ENCODE measurements at regions not wholly inside any gene's neighbourhood (a gene's known extent, or its start where the extent isn't known, plus 50 kb on each side); places are given as distances from the start of the nearest gene placed in this dataset.

GRCh38 chr7:145543242-145543641 is 573.4 kb upstream of the CNTNAP2 start:
- H3K9ac ChIP-seq (ENCODE audit: low read length): no peak overlapping the region
- no peak overlapping the region for H3K4me3 ChIP-seq (ENCODE audit: low read length)
- H3K36me3 ChIP-seq (ENCODE audit: insufficient read depth, low read length): no peaks in the 10 kb centered on the region
- no peak overlapping the region for H2AFZ ChIP-seq (ENCODE audit: low read depth, low read length)
- H3K79me2 ChIP-seq (replicated peaks; ENCODE audit: insufficient read depth, low read length): no peaks in the 10 kb centered on the region
- no peaks in the 10 kb centered on the region for H3K9me2 ChIP-seq (ENCODE audit: insufficient read depth, low read length)
- no peaks in the 10 kb centered on the region for H3K27me3 ChIP-seq (ENCODE audit: insufficient read depth, low read depth, low read length)
- H3K27ac ChIP-seq (ENCODE audit: low read length): no peak overlapping the region
- no peaks in the 10 kb centered on the region for H4K20me1 ChIP-seq (ENCODE audit: insufficient read depth)
- no peaks in the 10 kb centered on the region for H3F3A ChIP-seq (ENCODE audit: insufficient read depth, low read length, poor library complexity, severe bottlenecking)
- no peak for TF ChIP-seq EZH2 (IDR thresholded peaks at IDR 0.05; ENCODE audit: borderline replicate concordance, insufficient read depth, low read length, poor library complexity, severe bottlenecking)
- no peak for TF ChIP-seq REST (IDR thresholded peaks at IDR 0.05; ENCODE audit: borderline replicate concordance)
- no peak for TF ChIP-seq POLR2AphosphoS5 (IDR thresholded peaks at IDR 0.05)
- no peak for TF ChIP-seq RAD21 (conservative IDR thresholded peaks at IDR 0.05)
- TF ChIP-seq, protein P1, sequence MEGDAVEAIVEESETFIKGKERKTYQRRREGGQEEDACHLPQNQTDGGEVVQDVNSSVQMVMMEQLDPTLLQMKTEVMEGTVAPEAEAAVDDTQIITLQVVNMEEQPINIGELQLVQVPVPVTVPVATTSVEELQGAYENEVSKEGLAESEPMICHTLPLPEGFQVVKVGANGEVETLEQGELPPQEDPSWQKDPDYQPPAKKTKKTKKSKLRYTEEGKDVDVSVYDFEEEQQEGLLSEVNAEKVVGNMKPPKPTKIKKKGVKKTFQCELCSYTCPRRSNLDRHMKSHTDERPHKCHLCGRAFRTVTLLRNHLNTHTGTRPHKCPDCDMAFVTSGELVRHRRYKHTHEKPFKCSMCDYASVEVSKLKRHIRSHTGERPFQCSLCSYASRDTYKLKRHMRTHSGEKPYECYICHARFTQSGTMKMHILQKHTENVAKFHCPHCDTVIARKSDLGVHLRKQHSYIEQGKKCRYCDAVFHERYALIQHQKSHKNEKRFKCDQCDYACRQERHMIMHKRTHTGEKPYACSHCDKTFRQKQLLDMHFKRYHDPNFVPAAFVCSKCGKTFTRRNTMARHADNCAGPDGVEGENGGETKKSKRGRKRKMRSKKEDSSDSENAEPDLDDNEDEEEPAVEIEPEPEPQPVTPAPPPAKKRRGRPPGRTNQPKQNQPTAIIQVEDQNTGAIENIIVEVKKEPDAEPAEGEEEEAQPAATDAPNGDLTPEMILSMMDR (IDR thresholded peaks at IDR 0.05; ENCODE audit: poor library complexity, severe bottlenecking): no peak
- no peak for TF ChIP-seq EP300 (conservative IDR thresholded peaks at IDR 0.05; ENCODE audit: poor library complexity, severe bottlenecking)
- TF ChIP-seq SMC3 (conservative IDR thresholded peaks at IDR 0.05; ENCODE audit: poor library complexity): no peak
- no peak for TF ChIP-seq MXI1 (conservative IDR thresholded peaks at IDR 0.05; ENCODE audit: poor library complexity, severe bottlenecking)
- no peak for TF ChIP-seq TAF1 (IDR thresholded peaks at IDR 0.05; ENCODE audit: low read depth)
- H3K9me3 ChIP-seq (ENCODE audit: low read length): no peaks in the 10 kb centered on the region
- H3K4me2 ChIP-seq (ENCODE audit: low read length): no peak overlapping the region

DNA sequence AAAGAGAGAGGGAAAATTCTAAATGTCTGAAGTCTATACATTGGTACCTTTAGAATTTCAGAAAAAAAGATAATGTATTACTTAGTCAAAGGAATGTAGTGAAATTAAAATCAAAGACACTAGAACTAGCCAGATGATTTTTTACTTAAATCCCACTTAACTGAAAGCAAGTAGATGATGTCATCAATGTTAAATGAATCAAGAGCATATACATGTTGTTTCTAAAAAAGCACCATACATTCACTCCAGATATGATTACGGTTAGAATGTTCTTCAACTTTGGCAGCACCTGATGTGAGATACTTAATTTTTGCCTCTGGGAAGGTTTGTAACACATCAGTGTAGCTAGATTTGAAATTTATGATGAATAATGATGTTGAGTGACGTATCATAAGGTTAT is 576.7 kb upstream of the CNTNAP2 start:
- H3K27me3 ChIP-seq (ENCODE audit: insufficient read depth, low read depth, low read length): no peaks in the 10 kb centered on the region
- H3K9ac ChIP-seq (ENCODE audit: low read length): no peak overlapping the region
- no peak overlapping the region for H3K27ac ChIP-seq (ENCODE audit: low read length)
- no peaks in the 10 kb centered on the region for H3K36me3 ChIP-seq (ENCODE audit: insufficient read depth, low read length)
- H3F3A ChIP-seq (ENCODE audit: insufficient read depth, low read length, poor library complexity, severe bottlenecking): no peaks in the 10 kb centered on the region
- no peaks in the 10 kb centered on the region for H3K9me3 ChIP-seq (ENCODE audit: low read length)
- H3K79me2 ChIP-seq (replicated peaks; ENCODE audit: insufficient read depth, low read length): no peaks in the 10 kb centered on the region
- TF ChIP-seq, protein P1 (IDR thresholded peaks at IDR 0.05; ENCODE audit: poor library complexity, severe bottlenecking): no peak
- TF ChIP-seq RAD21 (conservative IDR thresholded peaks at IDR 0.05) (no peak), TAF1 (IDR thresholded peaks at IDR 0.05; ENCODE audit: low read depth) (no peak), REST (IDR thresholded peaks at IDR 0.05; ENCODE audit: borderline replicate concordance) (no peak), EP300 (conservative IDR thresholded peaks at IDR 0.05; ENCODE audit: poor library complexity, severe bottlenecking) (no peak), POLR2AphosphoS5 (IDR thresholded peaks at IDR 0.05) (no peak), EZH2 (IDR thresholded peaks at IDR 0.05; ENCODE audit: borderline replicate concordance, insufficient read depth, low read length, poor library complexity, severe bottlenecking) (no peak), MXI1 (conservative IDR thresholded peaks at IDR 0.05; ENCODE audit: poor library complexity, severe bottlenecking) (no peak), SMC3 (conservative IDR thresholded peaks at IDR 0.05; ENCODE audit: poor library complexity) (no peak)
- no peak overlapping the region for H2AFZ ChIP-seq (ENCODE audit: low read depth, low read length)
- H3K9me2 ChIP-seq (ENCODE audit: insufficient read depth, low read length): no peaks in the 10 kb centered on the region
- H3K4me2 ChIP-seq (ENCODE audit: low read length): no peak overlapping the region
- H3K4me3 ChIP-seq (ENCODE audit: low read length): no peak overlapping the region
- no peaks in the 10 kb centered on the region for H4K20me1 ChIP-seq (ENCODE audit: insufficient read depth)

Measured in neural cell (in vitro differentiated cells).